ENCODE measurements at regions not wholly inside any gene's neighbourhood (a gene's known extent, or its start where the extent isn't known, plus 50 kb on each side); places are given as distances from the start of the nearest gene placed in this dataset.

DNA sequence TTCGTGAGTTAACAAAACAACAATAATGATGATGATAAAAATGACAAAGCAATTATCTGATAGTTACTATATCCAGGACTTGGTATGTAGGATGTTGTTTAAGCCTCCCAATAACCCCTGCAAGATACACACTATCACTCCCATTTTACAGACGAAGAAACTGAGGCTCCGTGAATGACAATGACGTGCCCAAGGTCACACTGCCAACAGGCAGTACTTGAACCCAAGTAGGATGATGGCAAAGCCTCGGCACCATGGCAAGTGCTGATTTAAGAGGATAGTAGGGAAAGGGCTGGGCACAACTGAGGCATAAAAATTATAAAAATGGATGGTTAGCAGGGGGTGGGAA, 226.8 kb upstream of the LHX5 start:
- TF ChIP-seq, protein P1, sequence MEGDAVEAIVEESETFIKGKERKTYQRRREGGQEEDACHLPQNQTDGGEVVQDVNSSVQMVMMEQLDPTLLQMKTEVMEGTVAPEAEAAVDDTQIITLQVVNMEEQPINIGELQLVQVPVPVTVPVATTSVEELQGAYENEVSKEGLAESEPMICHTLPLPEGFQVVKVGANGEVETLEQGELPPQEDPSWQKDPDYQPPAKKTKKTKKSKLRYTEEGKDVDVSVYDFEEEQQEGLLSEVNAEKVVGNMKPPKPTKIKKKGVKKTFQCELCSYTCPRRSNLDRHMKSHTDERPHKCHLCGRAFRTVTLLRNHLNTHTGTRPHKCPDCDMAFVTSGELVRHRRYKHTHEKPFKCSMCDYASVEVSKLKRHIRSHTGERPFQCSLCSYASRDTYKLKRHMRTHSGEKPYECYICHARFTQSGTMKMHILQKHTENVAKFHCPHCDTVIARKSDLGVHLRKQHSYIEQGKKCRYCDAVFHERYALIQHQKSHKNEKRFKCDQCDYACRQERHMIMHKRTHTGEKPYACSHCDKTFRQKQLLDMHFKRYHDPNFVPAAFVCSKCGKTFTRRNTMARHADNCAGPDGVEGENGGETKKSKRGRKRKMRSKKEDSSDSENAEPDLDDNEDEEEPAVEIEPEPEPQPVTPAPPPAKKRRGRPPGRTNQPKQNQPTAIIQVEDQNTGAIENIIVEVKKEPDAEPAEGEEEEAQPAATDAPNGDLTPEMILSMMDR (IDR thresholded peaks at IDR 0.05), result no peak
- TF ChIP-seq POLR2AphosphoS5 (IDR thresholded peaks at IDR 0.05), result no peak
